Neural cell (in vitro differentiated cells): ENCODE measurements at regions not wholly inside any gene's neighbourhood (a gene's known extent, or its start where the extent isn't known, plus 50 kb on each side); places are given as distances from the start of the nearest gene placed in this dataset.

Experiments used
- EP300 ChIP-seq: fragments of 450-650 bp; conservative IDR thresholded peaks from 2 replicates; pipeline ENCODE4 v1.6.1; 2014; ENCODE audit warnings: antibody characterized with exemption, mild to moderate bottlenecking, moderate library complexity; ENCODE audit not compliant: poor library complexity, severe bottlenecking
- EZH2 ChIP-seq: fragments of 200-600, 300-800 bp; shearing (Covaris generic), sonication (generic); IDR thresholded peaks from 2 replicates; pipeline ENCODE4 v1.6.1; 2014; ENCODE audit warnings: antibody characterized with exemption, low read length, borderline replicate concordance, mild to moderate bottlenecking; ENCODE audit not compliant: insufficient read depth, poor library complexity, severe bottlenecking
- TAF1 ChIP-seq: IDR thresholded peaks from 2 replicates; pipeline ENCODE4 v1.6.1; 2012; ENCODE audit warnings: low read depth
- TF ChIP-seq, protein P1 (sequence below): IDR thresholded peaks from 2 replicates; pipeline ENCODE4 v1.6.1; 2012; ENCODE audit warnings: borderline replicate concordance
- TF ChIP-seq, protein P2 (sequence below): fragments of 450-650 bp; IDR thresholded peaks from 2 replicates; pipeline ENCODE4 v1.5.1; 2014; ENCODE audit warnings: antibody characterized with exemption, mild to moderate bottlenecking, moderate library complexity; ENCODE audit not compliant: poor library complexity, severe bottlenecking

DNA sequence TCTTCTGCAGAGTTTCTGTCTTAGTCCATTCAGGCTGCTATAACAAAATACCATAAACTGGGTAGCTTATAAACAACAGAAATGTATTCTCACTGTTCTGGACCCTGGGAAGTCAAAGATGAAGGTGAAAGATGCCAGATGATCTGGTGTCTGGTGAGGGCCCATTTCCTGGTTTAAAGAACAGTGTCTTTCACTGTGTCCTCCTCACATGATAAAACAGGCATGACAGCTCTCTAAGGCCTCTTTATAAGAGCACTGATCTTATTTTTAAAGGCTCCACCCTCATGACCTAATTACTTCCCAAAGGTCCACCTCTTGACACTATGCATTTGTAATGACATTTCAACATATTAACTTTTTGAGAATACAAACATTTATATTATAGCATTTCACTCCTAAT is 250.2 kb upstream of the ZRANB2 start:
- TF ChIP-seq TAF1 (no peak), EZH2 (no peak), EP300 (no peak)
- TF ChIP-seq, protein P1, sequence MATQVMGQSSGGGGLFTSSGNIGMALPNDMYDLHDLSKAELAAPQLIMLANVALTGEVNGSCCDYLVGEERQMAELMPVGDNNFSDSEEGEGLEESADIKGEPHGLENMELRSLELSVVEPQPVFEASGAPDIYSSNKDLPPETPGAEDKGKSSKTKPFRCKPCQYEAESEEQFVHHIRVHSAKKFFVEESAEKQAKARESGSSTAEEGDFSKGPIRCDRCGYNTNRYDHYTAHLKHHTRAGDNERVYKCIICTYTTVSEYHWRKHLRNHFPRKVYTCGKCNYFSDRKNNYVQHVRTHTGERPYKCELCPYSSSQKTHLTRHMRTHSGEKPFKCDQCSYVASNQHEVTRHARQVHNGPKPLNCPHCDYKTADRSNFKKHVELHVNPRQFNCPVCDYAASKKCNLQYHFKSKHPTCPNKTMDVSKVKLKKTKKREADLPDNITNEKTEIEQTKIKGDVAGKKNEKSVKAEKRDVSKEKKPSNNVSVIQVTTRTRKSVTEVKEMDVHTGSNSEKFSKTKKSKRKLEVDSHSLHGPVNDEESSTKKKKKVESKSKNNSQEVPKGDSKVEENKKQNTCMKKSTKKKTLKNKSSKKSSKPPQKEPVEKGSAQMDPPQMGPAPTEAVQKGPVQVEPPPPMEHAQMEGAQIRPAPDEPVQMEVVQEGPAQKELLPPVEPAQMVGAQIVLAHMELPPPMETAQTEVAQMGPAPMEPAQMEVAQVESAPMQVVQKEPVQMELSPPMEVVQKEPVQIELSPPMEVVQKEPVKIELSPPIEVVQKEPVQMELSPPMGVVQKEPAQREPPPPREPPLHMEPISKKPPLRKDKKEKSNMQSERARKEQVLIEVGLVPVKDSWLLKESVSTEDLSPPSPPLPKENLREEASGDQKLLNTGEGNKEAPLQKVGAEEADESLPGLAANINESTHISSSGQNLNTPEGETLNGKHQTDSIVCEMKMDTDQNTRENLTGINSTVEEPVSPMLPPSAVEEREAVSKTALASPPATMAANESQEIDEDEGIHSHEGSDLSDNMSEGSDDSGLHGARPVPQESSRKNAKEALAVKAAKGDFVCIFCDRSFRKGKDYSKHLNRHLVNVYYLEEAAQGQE = no peak
- TF ChIP-seq, protein P2, sequence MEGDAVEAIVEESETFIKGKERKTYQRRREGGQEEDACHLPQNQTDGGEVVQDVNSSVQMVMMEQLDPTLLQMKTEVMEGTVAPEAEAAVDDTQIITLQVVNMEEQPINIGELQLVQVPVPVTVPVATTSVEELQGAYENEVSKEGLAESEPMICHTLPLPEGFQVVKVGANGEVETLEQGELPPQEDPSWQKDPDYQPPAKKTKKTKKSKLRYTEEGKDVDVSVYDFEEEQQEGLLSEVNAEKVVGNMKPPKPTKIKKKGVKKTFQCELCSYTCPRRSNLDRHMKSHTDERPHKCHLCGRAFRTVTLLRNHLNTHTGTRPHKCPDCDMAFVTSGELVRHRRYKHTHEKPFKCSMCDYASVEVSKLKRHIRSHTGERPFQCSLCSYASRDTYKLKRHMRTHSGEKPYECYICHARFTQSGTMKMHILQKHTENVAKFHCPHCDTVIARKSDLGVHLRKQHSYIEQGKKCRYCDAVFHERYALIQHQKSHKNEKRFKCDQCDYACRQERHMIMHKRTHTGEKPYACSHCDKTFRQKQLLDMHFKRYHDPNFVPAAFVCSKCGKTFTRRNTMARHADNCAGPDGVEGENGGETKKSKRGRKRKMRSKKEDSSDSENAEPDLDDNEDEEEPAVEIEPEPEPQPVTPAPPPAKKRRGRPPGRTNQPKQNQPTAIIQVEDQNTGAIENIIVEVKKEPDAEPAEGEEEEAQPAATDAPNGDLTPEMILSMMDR = no peak
